ENCODE measurements at regions not wholly inside any gene's neighbourhood (a gene's known extent, or its start where the extent isn't known, plus 50 kb on each side); places are given as distances from the start of the nearest gene placed in this dataset.

DNA sequence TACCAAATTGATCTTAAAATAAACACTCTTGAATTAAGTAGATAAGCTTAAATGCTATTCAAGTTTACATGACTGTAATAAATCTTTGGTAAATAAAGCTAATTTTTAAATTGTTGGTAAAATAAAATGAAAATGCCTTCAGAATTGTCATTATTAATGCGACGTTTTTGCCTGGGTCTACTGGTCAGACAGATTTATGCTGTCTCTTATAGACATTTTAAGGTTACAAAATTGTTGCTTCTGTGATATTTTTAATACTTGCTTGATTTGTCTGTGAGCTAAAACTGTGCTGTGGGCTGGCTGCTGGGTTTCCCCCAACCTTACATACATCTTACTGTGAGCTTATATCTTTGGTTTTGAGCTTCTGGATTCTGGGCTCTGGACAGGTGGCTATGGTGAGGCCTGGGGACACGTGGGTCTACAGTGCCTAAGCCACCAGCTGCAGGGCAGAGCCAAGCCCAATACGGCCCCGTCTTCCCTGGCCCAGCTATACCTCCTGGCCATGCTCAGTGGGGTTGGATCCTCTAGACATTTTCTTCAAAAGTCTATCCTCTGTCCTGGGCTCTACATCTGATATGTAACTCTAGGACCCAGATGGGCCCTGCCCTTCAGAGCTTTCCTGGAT, 81.4 kb downstream of the ETS2 start:
- TF ChIP-seq MAX (IDR thresholded peaks at IDR 0.05) (no peak), RAD21 (IDR thresholded peaks at IDR 0.05) (no peak), GABPA (IDR thresholded peaks at IDR 0.05 in 1 of 2, conservative IDR thresholded peaks at IDR 0.05 in 1 of 2) (no peak), HNF4A (conservative IDR thresholded peaks at IDR 0.05) (no peak), TAF1 (conservative IDR thresholded peaks at IDR 0.05) (no peak), FOXA1 (IDR thresholded peaks at IDR 0.05) (no peak)
- TF ChIP-seq, protein P1, sequence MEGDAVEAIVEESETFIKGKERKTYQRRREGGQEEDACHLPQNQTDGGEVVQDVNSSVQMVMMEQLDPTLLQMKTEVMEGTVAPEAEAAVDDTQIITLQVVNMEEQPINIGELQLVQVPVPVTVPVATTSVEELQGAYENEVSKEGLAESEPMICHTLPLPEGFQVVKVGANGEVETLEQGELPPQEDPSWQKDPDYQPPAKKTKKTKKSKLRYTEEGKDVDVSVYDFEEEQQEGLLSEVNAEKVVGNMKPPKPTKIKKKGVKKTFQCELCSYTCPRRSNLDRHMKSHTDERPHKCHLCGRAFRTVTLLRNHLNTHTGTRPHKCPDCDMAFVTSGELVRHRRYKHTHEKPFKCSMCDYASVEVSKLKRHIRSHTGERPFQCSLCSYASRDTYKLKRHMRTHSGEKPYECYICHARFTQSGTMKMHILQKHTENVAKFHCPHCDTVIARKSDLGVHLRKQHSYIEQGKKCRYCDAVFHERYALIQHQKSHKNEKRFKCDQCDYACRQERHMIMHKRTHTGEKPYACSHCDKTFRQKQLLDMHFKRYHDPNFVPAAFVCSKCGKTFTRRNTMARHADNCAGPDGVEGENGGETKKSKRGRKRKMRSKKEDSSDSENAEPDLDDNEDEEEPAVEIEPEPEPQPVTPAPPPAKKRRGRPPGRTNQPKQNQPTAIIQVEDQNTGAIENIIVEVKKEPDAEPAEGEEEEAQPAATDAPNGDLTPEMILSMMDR (IDR thresholded peaks at IDR 0.05; ENCODE audit: low read depth, low read length, missing input control) = no peak
- TF ChIP-seq, protein P2, sequence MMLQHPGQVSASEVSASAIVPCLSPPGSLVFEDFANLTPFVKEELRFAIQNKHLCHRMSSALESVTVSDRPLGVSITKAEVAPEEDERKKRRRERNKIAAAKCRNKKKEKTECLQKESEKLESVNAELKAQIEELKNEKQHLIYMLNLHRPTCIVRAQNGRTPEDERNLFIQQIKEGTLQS (IDR thresholded peaks at IDR 0.05) = no peak
- TF ChIP-seq, protein P3, sequence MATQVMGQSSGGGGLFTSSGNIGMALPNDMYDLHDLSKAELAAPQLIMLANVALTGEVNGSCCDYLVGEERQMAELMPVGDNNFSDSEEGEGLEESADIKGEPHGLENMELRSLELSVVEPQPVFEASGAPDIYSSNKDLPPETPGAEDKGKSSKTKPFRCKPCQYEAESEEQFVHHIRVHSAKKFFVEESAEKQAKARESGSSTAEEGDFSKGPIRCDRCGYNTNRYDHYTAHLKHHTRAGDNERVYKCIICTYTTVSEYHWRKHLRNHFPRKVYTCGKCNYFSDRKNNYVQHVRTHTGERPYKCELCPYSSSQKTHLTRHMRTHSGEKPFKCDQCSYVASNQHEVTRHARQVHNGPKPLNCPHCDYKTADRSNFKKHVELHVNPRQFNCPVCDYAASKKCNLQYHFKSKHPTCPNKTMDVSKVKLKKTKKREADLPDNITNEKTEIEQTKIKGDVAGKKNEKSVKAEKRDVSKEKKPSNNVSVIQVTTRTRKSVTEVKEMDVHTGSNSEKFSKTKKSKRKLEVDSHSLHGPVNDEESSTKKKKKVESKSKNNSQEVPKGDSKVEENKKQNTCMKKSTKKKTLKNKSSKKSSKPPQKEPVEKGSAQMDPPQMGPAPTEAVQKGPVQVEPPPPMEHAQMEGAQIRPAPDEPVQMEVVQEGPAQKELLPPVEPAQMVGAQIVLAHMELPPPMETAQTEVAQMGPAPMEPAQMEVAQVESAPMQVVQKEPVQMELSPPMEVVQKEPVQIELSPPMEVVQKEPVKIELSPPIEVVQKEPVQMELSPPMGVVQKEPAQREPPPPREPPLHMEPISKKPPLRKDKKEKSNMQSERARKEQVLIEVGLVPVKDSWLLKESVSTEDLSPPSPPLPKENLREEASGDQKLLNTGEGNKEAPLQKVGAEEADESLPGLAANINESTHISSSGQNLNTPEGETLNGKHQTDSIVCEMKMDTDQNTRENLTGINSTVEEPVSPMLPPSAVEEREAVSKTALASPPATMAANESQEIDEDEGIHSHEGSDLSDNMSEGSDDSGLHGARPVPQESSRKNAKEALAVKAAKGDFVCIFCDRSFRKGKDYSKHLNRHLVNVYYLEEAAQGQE (IDR thresholded peaks at IDR 0.05) = no peak
